HG02678 (cell line): ENCODE measurements at regions not wholly inside any gene's neighbourhood (a gene's known extent, or its start where the extent isn't known, plus 50 kb on each side); places are given as distances from the start of the nearest gene placed in this dataset.

Experiments used
- ATAC-seq: cut with Tn5 transposase; IDR thresholded peaks from one replicate; pipeline ENCODE4 v1.9.1; 2021; ENCODE audit warnings: mild to moderate bottlenecking, moderate library complexity; ENCODE audit not compliant: unreplicated experiment

DNA sequence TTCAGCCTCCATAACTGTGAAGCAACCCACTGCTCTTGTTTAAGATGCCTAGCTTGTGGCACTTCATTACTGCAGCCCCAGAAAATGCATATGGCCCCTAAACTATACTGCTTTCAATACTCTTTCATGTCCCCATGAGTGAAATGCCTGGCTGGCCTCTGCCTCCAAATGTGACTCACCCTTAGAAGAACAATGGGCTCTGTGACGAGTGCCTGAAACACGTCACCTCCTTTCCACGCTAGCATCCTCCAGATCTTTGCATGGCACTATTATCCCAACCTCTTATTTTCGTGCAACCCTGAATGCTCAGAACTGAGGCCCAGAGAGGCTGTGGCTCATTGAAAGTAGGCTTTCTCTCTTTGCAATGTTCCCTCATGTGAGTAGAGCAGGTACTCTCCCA lies 233.1 kb downstream of the CBLN1 start:
- no peak for ATAC-seq

- ATAC-seq: no peak
Measured at GRCh38 chr16:49036126-49036525, 245.5 kb downstream of the CBLN1 start.

DNA sequence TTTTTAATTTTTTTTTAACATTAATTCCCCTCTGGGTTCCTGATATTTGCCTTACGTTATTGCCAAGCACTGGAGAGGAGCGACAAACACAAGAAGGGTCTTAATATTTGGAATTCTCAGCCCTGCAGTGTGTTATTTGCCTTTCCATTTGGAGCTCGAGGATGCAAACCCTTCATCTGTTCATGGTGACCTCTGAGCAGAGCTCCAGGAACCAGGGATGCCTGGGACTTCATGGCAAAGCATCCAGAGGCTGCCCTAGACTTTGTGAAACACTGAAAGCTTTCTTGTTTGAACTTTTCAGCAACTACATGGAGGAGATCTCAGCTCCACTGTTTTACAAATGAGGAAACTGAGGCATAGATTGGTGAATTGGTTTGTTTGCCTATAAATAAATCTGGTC lies 254.2 kb downstream of the CBLN1 start:
- ATAC-seq: no peak

DNA sequence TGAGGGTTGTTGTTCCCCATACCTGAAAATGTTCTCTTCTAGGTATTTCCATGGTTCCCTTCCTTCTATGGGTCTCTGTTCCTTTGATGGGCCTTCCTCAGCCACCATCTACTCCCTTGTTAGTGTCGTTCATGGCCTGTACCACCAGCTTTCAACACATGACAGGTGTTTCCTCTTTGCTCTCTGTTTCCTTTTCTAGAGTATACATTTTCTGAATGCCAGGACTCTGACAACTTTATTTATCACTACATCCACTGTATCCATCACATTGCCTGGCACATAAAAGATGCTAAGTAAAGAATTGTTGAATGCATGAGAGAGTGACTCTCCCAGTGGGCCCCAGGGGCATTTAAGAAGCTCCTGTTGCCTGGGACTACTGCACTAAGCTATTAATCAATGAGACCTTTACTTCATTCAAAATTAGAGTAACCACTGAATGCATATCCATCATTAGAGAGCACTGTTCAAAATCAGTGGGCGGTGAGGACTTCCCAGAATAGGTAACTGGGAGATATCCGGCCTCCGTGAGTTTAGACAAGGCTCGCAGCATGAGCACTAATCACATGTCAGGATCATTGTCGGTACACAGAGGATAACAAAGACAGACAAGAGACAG lies 255.0 kb downstream of the CBLN1 start:
- no peak for ATAC-seq

GRCh38 chr16:49024896-49025295 lies 256.7 kb downstream of the CBLN1 start:
- ATAC-seq: no peak

DNA sequence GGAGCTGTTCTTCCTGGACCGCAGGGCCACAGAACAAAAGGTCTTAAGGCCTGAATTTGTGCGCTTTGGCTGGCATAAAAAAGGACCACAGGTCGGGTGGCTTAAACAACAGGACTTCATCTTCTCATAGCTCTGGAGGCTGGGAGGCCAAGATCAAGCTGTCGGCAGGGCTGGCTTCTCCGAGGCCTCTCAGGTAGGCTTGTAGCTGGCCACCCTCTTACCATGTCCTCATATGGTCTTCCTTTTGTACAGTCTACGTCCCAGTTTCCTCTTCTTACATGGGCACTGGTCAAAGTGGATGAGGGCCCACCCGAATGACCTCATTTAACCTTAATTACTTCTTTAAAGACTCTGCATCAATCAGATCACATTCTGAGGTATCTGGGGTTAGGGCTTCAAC lies 257.6 kb downstream of the CBLN1 start:
- no peak for ATAC-seq

GRCh38 chr16:49023050-49023449 lies 258.6 kb downstream of the CBLN1 start:
- no peak for ATAC-seq

DNA sequence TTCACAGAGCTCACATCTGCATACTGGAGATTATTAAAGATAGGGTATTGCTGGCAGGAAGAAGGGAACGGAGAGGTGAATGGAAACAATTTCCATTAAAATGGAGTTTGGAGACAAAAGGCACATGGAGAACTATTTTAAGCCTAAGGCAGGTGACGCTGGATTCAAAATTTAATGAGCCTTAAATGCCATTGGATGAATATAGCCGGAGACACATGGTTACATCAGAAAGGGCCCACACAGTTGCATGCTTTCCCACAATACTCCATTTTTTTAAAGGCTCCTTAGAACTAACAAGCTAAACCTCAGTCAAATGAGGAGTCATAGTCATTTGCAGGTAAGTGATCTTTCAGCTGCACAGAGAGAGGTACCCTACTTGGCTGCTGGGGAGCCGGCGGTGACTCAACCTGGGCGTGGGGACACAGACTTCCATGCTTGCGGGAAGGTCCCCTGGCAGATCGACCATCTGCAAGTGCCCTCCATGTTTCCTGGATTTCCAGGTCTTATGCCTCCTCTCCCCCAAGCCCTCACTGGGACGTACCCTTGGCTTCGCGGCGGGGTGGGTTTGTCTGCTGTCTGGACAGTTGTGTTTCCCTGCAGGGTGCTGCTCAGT lies 259.2 kb downstream of the CBLN1 start:
- no peak for ATAC-seq

GRCh38 chr16:49021136-49021535 lies 260.5 kb downstream of the CBLN1 start:
- no peak for ATAC-seq

DNA sequence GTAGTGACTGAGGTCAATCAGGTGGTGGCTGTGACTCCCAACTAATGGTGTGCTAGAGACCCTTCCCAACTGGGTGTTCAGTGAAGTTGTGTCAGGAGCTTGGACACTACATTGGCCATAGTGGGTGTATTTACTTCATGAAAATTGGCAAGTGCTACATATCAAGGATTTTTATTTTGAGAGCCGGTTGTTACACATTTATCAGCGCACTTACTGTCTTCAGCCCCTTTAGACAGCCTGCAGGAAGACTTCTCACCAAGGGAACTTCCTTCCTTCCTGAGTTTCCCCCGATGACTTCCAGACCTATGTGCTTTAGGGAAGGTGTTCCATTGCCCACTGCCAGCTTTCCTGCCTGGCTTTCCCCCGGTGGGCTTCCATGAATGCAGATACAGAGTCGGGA lies 261.2 kb downstream of the CBLN1 start:
- no peak for ATAC-seq

DNA sequence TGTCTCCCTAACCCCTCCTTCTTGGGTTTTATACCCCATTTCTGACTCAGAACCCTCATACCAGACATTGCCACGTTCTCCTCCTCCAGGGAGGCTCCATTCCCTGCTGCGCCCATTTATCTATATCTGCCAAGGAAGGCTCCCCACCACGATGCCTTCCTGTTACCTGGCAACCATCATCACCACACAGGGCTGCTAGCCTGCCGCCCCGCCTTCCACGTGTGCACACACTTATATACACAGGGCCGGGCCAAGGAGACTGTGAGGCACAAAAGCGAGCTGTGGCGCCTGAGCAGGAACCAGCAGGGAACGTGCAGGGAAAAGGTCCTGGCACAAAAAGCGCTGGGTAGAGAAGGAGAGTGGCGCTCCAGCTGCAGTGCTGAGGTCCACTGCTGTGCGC lies 261.8 kb downstream of the CBLN1 start:
- no peak for ATAC-seq

DNA sequence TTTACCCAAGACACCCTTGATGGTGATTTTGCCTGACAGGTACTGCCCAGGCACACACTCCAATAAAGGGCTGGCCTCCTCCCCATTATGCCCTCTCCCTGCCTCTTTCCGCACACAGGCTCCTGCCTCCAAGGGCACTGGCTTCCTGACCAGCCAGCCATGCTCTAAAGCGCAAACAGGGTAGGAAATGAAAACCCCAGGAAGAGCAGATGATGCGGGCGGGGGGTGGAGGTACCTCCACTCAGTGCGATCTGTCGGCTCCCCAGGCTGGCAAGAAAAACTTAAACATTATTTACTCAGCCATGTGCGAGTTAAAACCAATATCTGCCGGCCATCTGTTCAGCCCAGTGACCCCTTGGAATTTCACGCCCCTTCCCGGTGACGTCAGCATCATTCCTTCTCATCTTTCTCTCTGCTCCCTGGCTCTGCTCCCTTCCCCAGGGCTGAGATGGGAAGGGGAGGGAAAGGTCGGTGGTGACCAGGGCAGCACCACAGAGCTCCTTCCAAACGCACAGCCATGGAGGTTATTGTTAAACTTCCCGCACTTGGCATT lies 262.5 kb downstream of the CBLN1 start:
- no peak for ATAC-seq

GRCh38 chr16:49018259-49018931 lies 263.2 kb downstream of the CBLN1 start:
- ATAC-seq: no peak

- ATAC-seq: no peak
Measured at GRCh38 chr16:49017501-49017900, 264.1 kb downstream of the CBLN1 start.

- ATAC-seq: no peak
Measured at GRCh38 chr16:49016461-49016860, 265.2 kb downstream of the CBLN1 start.

GRCh38 chr16:49015225-49015592 lies 266.4 kb downstream of the CBLN1 start:
- ATAC-seq: no peak

DNA sequence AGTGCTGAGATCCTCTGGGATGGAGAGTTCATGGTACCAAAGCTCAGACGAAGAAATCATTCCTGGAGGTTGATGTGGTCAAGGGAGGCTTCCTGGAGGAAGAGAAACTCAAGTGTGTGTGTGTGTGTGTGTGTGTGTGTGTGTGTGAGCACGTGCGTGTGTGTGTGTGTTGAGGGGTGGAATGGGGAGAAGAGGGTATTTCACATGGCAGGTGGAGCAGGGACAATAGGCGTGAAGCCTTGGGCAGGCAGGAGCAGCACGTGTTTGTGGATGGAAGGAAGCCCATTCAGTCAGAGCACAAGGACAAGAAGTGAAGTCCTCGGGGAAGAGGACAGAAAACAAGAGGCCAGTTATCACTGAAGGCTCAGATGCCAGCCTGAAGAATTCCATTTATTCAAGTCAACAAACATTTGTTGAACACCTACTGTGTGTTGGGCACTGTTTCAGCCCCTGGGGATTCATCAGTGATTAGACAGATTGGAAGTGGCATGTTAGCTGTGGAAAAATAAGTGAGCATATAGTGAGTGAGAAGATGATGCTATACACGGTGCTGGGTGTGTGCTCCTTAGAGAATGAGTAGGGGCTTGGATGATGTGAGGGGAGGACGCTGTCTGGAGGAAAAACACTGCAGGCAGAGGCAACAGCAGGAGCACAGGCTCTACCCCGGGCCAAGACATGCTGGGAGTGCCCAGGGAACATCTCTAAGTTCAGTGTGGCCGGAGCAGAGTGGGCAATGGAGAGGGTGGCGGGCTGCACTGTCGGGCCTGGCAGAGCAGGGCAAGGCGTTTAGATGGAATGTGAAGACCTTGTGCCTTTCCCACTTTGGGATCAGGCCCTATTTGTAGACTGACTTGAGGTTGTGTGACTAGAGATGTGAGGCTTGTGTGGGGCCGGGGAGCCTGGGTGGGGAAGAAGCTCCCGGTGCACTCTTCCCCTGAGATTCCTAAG lies 267.1 kb downstream of the CBLN1 start:
- ATAC-seq: no peak

DNA sequence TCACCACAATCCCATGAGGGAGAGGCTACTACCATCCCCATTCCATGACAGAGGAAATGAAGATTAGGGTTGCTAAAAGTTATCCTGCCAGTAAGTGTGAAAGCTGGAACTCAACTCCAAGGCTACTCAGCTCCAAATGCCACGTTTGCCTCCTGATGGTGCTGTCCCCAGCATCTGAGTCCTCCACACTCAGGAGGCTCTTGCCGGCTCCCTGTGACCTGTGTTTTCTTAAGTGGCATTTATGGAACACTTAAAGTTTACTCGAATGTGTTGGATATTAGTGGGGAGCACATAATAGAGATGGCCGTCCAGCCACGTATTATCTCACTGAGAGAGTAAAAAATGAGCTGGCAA lies 267.9 kb downstream of the CBLN1 start:
- no peak for ATAC-seq

DNA sequence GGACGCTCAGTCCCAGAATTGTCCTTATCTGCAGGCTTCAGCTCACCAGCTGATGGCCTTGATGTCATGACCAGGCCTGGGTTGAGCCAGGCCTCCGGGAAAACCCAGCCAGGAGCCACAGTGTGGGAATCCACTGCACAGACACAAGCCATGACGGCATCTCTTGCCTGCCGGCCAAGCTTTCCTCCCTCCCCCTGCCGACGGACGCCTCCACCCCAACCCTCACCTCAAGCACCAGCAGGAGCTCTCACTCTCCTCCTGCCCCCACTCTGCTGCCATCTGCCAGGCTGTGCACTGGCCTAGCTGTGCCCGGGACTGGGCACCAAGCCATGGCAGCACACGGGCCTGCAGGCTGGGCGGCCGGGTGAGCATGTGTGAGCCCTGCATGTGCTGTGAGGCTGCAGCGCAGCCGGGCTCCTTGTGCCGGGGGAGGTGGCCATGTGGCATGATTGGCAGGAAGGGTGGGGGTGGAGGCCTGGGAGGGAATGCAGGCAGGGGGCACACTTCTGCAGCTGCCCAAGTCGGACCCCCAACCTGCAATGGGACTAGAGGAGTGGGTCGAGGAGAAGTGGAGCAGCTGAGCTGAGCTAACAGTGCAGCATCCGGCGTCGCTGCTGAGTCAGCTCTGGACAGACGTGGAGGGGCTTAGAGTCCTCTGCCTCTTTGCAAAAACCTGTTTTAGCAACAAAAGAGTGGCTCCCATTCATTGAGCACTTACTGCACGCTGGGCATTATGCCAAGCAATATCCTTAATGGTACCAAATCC lies 268.5 kb downstream of the CBLN1 start:
- no peak for ATAC-seq

- ATAC-seq: no peak
Measured at GRCh38 chr16:49011901-49012300, 269.7 kb downstream of the CBLN1 start.

DNA sequence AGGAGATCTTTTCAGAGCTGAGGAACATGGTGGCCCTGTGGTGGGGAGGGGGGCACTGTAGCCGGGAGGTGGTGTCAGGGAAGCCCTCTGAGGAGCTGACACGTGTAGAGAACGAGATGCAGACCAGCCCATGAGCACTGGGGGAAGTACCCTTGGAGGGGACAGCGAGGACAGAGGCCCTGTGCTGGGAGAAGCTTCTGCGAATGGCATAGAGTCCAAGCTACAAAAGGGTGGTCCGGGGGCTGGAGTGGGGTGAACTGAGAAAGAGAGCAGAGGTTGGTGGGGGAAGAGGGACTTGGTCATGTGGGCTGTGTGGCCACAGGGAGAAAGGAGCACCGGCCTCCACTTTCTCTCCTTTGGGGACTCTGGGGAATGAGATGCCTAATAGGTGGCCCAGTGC lies 270.8 kb downstream of the CBLN1 start:
- no peak for ATAC-seq
